CD14-positive monocyte (primary cell): ENCODE measurements at regions not wholly inside any gene's neighbourhood (a gene's known extent, or its start where the extent isn't known, plus 50 kb on each side); places are given as distances from the start of the nearest gene placed in this dataset.

Experiments used
- DNase-seq, 3 donors: peaks; one replicate each; pipeline ENCODE4 v3.0.0-alpha.2; 2011 to 2022
- H2AFZ ChIP-seq: 2 replicates; pipeline ENCODE4 v1.6.0; 2012; ENCODE audit warnings: mild to moderate bottlenecking, low read depth, low read length, inconsistent platforms; ENCODE audit not compliant: insufficient read depth, poor library complexity, severe bottlenecking
- H3K27ac ChIP-seq, 2 donors: 1 replicate in 1 of 2; 2 replicates in 1 of 2; pipeline ENCODE4 v1.5.1; 2012 to 2013; ENCODE audit warnings: low read length in 2 of 2, control low read depth in 1 of 2, inconsistent platforms in 1 of 2, low read depth in 1 of 2, mild to moderate bottlenecking in 1 of 2
- H3K27me3 ChIP-seq, 2 donors: one replicate each; pipeline versions ENCODE4 v1.6.0 to v1.6.1; 2011 to 2013; ENCODE audit warnings: low read length in 2 of 2; ENCODE audit not compliant: control insufficient read depth in 2 of 2, insufficient read depth in 2 of 2
- H3K36me3 ChIP-seq, 2 donors: replicated peaks in 1 of 2; 1 replicate in 1 of 2; 2 replicates in 1 of 2; pipeline versions ENCODE4 v1.5.1 to v1.6.1; 2012 to 2013; ENCODE audit warnings: low read length in 2 of 2, control low read depth in 1 of 2, inconsistent platforms in 1 of 2, mild to moderate bottlenecking in 1 of 2; ENCODE audit not compliant: insufficient read depth in 2 of 2, control insufficient read depth in 1 of 2
- H3K4me1 ChIP-seq, 2 donors: 1 replicate in 1 of 2; 2 replicates in 1 of 2; pipeline versions ENCODE4 v1.5.1 to v1.6.1; 2012 to 2013; ENCODE audit warnings: low read length in 2 of 2, control low read depth in 1 of 2, inconsistent platforms in 1 of 2, mild to moderate bottlenecking in 1 of 2, moderate library complexity in 1 of 2; ENCODE audit not compliant: insufficient read depth in 2 of 2, control insufficient read depth in 1 of 2
- H3K4me2 ChIP-seq: replicated peaks from 2 replicates; pipeline ENCODE3; 2012; ENCODE audit warnings: low read length, moderate library complexity, mild to moderate bottlenecking; ENCODE audit not compliant: poor library complexity, severe bottlenecking; ENCODE audit errors: extremely low read depth
- H3K4me3 ChIP-seq, 3 experiments: fragments of 200-600 bp in 1 of 3; sonication (generic) in 1 of 3; replicated peaks in 1 of 3; 1 replicate in 2 of 3; 2 replicates in 1 of 3; pipeline ENCODE4 v1.5.1; 2011 to 2013; ENCODE audit warnings: low read length in 3 of 3, mild to moderate bottlenecking in 3 of 3, control low read depth in 2 of 3, low read depth in 2 of 3, inconsistent platforms in 1 of 3, moderate library complexity in 1 of 3
- H3K79me2 ChIP-seq: 2 replicates; pipeline ENCODE4 v1.6.0; 2012; ENCODE audit warnings: mild to moderate bottlenecking, control low read depth, inconsistent platforms, low read length, moderate library complexity; ENCODE audit not compliant: insufficient read depth
- H3K9ac ChIP-seq: 2 replicates; pipeline ENCODE4 v1.6.0; 2017; ENCODE audit warnings: low read length, mild to moderate bottlenecking; ENCODE audit not compliant: insufficient read depth, poor library complexity, severe bottlenecking
- H3K9me3 ChIP-seq, 2 donors: replicated peaks in 1 of 2; 1 replicate in 1 of 2; 2 replicates in 1 of 2; pipeline versions ENCODE4 v1.5.1 to v1.6.1; 2012 to 2013; ENCODE audit warnings: low read length in 2 of 2, control low read depth in 1 of 2; ENCODE audit not compliant: control insufficient read depth in 1 of 2, insufficient read depth in 1 of 2
- H4K20me1 ChIP-seq: 2 replicates; pipeline ENCODE4 v1.6.0; 2012; ENCODE audit warnings: mild to moderate bottlenecking, low read length, control low read depth, moderate library complexity; ENCODE audit not compliant: insufficient read depth
- H3K27ac Mint-ChIP-seq, 7 donors: one replicate each; pipeline ENCODE4 v1.8.0; 2020; ENCODE audit warnings: mild to moderate bottlenecking in 7 of 7, mixed read lengths in 7 of 7, moderate library complexity in 6 of 7, inconsistent platforms in 2 of 7
- H3K27me3 Mint-ChIP-seq, 3 donors: one replicate each; pipeline ENCODE4 v1.8.0; 2021 to 2022; ENCODE audit warnings: low read depth in 3 of 3, mild to moderate bottlenecking in 3 of 3, mixed read lengths in 3 of 3, moderate library complexity in 3 of 3, inconsistent platforms in 1 of 3
- H3K36me3 Mint-ChIP-seq, 2 donors: one replicate each; pipeline ENCODE4 v1.8.0; 2020; ENCODE audit warnings: mixed read lengths in 2 of 2, inconsistent platforms in 1 of 2, mild to moderate bottlenecking in 1 of 2
- H3K4me1 Mint-ChIP-seq: one replicate; pipeline ENCODE4 v1.8.0; 2020; ENCODE audit warnings: mild to moderate bottlenecking, mixed read lengths
- H3K4me3 Mint-ChIP-seq, 2 donors: one replicate each; pipeline ENCODE4 v1.8.0; 2020; ENCODE audit warnings: mild to moderate bottlenecking in 2 of 2, mixed read lengths in 2 of 2, moderate library complexity in 1 of 2
- H3K9me3 Mint-ChIP-seq, 7 donors: one replicate each; pipeline ENCODE4 v1.8.0; 2020 to 2022; ENCODE audit warnings: mixed read lengths in 7 of 7, mild to moderate bottlenecking in 6 of 7, moderate library complexity in 6 of 7, inconsistent platforms in 2 of 7
- whole genome bisulfite sequencing: methylation state at CpG from one replicate; pipeline ENCODE4 v1.1.5; 2013; ENCODE audit warnings: missing lambda C conversion rate; ENCODE audit not compliant: insufficient coverage; 5-methylcytosine and 5-hydroxymethylcytosine counted together
- intact Hi-C, 2 donors: fragments of 100-400 bp; cut with micrococcal nuclease; formaldehyde crosslinking; loops; one replicate each; pipeline versions ENCODE4 v1.15.0 to v1.15.1; 2023
- TF ChIP-seq, protein P1 (sequence below): fragments of 200-600 bp; IDR thresholded peaks from one replicate; pipeline ENCODE4 v1.8.0; 2022; ENCODE audit warnings: antibody characterized with exemption, mild to moderate bottlenecking

DNA sequence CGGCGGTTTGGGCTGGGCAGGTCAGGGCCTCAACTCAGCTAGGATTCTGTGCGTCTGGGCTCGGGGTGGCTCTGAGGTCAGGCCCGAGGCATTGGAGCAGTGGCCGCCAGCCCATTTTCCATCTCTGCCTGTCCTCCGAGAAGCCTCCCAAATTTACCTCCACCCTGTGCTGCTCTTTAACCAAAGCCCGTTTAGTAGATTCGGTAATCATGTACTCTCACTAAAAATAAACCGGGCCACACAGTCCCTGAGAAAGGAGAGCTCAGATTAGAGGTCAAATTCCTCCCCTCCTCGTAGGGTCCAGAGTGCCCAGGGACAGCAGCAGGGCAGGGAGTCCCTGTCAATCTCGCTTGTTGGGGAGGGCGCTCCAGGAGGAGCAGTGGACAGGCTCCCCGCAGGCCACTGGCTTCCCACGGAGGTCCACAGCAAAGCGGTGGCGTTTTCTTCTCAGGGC is 88.7 kb upstream of the CHST15 start:
- Histone ChIP-seq H3K9me3 (no peaks in the 10 kb centered on the region), H3K27me3 (peaks cover 0 to 2% of the 10 kb centered on the region in 2 donors), H3K4me1 (no peaks in the 10 kb centered on the region), H2AFZ (no peak overlapping the region), H3K4me2 (no peak overlapping the region), H3K79me2 (no peaks in the 10 kb centered on the region), H3K4me3 (no peak overlapping the region), H4K20me1 (no peaks in the 10 kb centered on the region), H3K27ac (no peak overlapping the region), H3K36me3 (no peaks in the 10 kb centered on the region), H3K9ac (no peak overlapping the region)
- intact Hi-C loops: no loop called here
- Mint-ChIP-seq H3K9me3 (peaks cover 0 to 2% (median 0%) of the 10 kb centered on the region in 7 donors), H3K36me3 (no peaks in the 10 kb centered on the region), H3K4me1 (peaks cover 10% of the 10 kb centered on the region), H3K27ac (no peak overlapping the region), H3K4me3 (no peak overlapping the region), H3K27me3 (peaks cover 5 to 8% (median 8%) of the 10 kb centered on the region in 3 donors)
- WGBS: 97% methylated on average over 13 of the region's 17 CpGs
- no peak for DNase-seq
- TF ChIP-seq, protein P1, sequence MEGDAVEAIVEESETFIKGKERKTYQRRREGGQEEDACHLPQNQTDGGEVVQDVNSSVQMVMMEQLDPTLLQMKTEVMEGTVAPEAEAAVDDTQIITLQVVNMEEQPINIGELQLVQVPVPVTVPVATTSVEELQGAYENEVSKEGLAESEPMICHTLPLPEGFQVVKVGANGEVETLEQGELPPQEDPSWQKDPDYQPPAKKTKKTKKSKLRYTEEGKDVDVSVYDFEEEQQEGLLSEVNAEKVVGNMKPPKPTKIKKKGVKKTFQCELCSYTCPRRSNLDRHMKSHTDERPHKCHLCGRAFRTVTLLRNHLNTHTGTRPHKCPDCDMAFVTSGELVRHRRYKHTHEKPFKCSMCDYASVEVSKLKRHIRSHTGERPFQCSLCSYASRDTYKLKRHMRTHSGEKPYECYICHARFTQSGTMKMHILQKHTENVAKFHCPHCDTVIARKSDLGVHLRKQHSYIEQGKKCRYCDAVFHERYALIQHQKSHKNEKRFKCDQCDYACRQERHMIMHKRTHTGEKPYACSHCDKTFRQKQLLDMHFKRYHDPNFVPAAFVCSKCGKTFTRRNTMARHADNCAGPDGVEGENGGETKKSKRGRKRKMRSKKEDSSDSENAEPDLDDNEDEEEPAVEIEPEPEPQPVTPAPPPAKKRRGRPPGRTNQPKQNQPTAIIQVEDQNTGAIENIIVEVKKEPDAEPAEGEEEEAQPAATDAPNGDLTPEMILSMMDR: no peak

DNA sequence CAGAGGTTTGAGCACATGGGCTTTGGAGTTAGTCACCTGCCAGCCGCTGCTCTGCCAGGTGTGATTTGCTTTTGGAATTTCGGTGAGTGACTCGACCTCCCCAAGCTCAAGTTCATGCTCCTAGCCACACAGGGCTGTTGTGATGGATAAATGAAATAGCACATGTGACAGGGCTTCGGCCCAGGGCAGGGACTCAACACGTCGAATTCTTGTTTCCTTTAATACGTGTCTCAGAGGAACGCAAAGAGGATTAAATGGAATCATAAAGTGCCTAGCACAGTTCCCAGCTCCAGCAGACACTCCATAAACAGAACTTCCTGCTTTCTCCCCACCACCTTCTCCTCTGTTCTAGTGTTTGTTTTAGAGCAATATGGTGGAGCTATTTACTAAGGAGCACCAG is 88.3 kb upstream of the CHST15 start:
- H3K36me3 Mint-ChIP-seq: no peaks in the 10 kb centered on the region
- intact Hi-C loops: no loop called here
- Histone ChIP-seq H3K27ac (no peak overlapping the region), H3K4me2 (no peak overlapping the region), H3K9me3 (no peaks in the 10 kb centered on the region), H3K36me3 (no peaks in the 10 kb centered on the region), H3K9ac (no peak overlapping the region), H3K4me1 (no peaks in the 10 kb centered on the region), H3K27me3 (peaks cover 0 to 7% of the 10 kb centered on the region in 2 donors), H2AFZ (no peak overlapping the region), H3K79me2 (no peaks in the 10 kb centered on the region), H4K20me1 (no peaks in the 10 kb centered on the region), H3K4me3 (no peak overlapping the region)
- peaks cover 14% of the 10 kb centered on the region for H3K4me1 Mint-ChIP-seq
- WGBS: 96% methylated on average over 3 of the region's 8 CpGs
- DNase-seq: no peak
- TF ChIP-seq, protein P1: no peak
- peaks cover 0 to 2% (median 0%) of the 10 kb centered on the region in 7 donors for H3K9me3 Mint-ChIP-seq
- H3K27ac Mint-ChIP-seq: no peak overlapping the region
- H3K27me3 Mint-ChIP-seq: peaks cover 8 to 13% (median 10%) of the 10 kb centered on the region in 3 donors
- H3K4me3 Mint-ChIP-seq: no peak overlapping the region
